ENCODE measurements at regions not wholly inside any gene's neighbourhood (a gene's known extent, or its start where the extent isn't known, plus 50 kb on each side); places are given as distances from the start of the nearest gene placed in this dataset.

GRCh38 chr22:48177631-48178030 is 1415.2 kb downstream of the TBC1D22A start:
- Histone ChIP-seq H3K36me3 (ENCODE audit: control insufficient read depth in 2 of 2, insufficient read depth in 2 of 2, low read length in 2 of 2) (no peaks in the 10 kb centered on the region), H3K9ac (ENCODE audit: low read depth in 1 of 2, low read length in 2 of 2) (no peak overlapping the region), H3K4me1 (ENCODE audit: control insufficient read depth in 2 of 2, insufficient read depth in 2 of 2, low read length in 2 of 2) (no peaks in the 10 kb centered on the region), H3K27ac (ENCODE audit: low read depth in 2 of 2, low read length in 2 of 2) (no peak overlapping the region), H3K27me3 (ENCODE audit: control insufficient read depth in 2 of 2, insufficient read depth in 2 of 2, low read length in 2 of 2) (no peaks in the 10 kb centered on the region), H3K4me3 (ENCODE audit: low read length in 2 of 2) (no peak overlapping the region), H3K9me3 (ENCODE audit: control insufficient read depth in 2 of 2, low read length in 2 of 2) (no peaks in the 10 kb centered on the region)

GRCh38 chr22:48175721-48176120 is 1413.3 kb downstream of the TBC1D22A start:
- Histone ChIP-seq H3K9me3 (ENCODE audit: control insufficient read depth in 2 of 2, low read length in 2 of 2) (no peaks in the 10 kb centered on the region), H3K9ac (ENCODE audit: low read depth in 1 of 2, low read length in 2 of 2) (no peak overlapping the region), H3K36me3 (ENCODE audit: control insufficient read depth in 2 of 2, insufficient read depth in 2 of 2, low read length in 2 of 2) (no peaks in the 10 kb centered on the region), H3K27ac (ENCODE audit: low read depth in 2 of 2, low read length in 2 of 2) (no peak overlapping the region), H3K4me3 (ENCODE audit: low read length in 2 of 2) (no peak overlapping the region), H3K4me1 (ENCODE audit: control insufficient read depth in 2 of 2, insufficient read depth in 2 of 2, low read length in 2 of 2) (no peaks in the 10 kb centered on the region), H3K27me3 (ENCODE audit: control insufficient read depth in 2 of 2, insufficient read depth in 2 of 2, low read length in 2 of 2) (no peaks in the 10 kb centered on the region)

- H3K4me1 ChIP-seq (ENCODE audit: control insufficient read depth in 2 of 2, insufficient read depth in 2 of 2, low read length in 2 of 2): no peaks in the 10 kb centered on the region
These were observed 1411.3 kb downstream of the TBC1D22A start for GRCh38 chr22:48173773-48174160.

GRCh38 chr22:48173061-48173772 is 1410.8 kb downstream of the TBC1D22A start:
- no peak overlapping the region for H3K27ac ChIP-seq (ENCODE audit: low read depth in 2 of 2, low read length in 2 of 2)

More at GRCh38 chr22:48173773-48174160, 1411.3 kb downstream of the TBC1D22A start:
- Histone ChIP-seq H3K9me3 (ENCODE audit: control insufficient read depth in 2 of 2, low read length in 2 of 2) (no peaks in the 10 kb centered on the region), H3K36me3 (ENCODE audit: control insufficient read depth in 2 of 2, insufficient read depth in 2 of 2, low read length in 2 of 2) (no peaks in the 10 kb centered on the region), H3K27me3 (ENCODE audit: control insufficient read depth in 2 of 2, insufficient read depth in 2 of 2, low read length in 2 of 2) (no peaks in the 10 kb centered on the region), H3K9ac (ENCODE audit: low read depth in 1 of 2, low read length in 2 of 2) (no peak overlapping the region), H3K4me3 (ENCODE audit: low read length in 2 of 2) (no peak overlapping the region), H3K27ac (ENCODE audit: low read depth in 2 of 2, low read length in 2 of 2) (no peak overlapping the region)

GRCh38 chr22:48171271-48171691 is 1408.8 kb downstream of the TBC1D22A start:
- Histone ChIP-seq H3K27ac (ENCODE audit: low read depth in 2 of 2, low read length in 2 of 2) (no peak overlapping the region), H3K36me3 (ENCODE audit: control insufficient read depth in 2 of 2, insufficient read depth in 2 of 2, low read length in 2 of 2) (no peaks in the 10 kb centered on the region), H3K4me1 (ENCODE audit: control insufficient read depth in 2 of 2, insufficient read depth in 2 of 2, low read length in 2 of 2) (no peaks in the 10 kb centered on the region), H3K4me3 (ENCODE audit: low read length in 2 of 2) (no peak overlapping the region), H3K27me3 (ENCODE audit: control insufficient read depth in 2 of 2, insufficient read depth in 2 of 2, low read length in 2 of 2) (no peaks in the 10 kb centered on the region), H3K9me3 (ENCODE audit: control insufficient read depth in 2 of 2, low read length in 2 of 2) (no peaks in the 10 kb centered on the region), H3K9ac (ENCODE audit: low read depth in 1 of 2, low read length in 2 of 2) (no peak overlapping the region)

More at GRCh38 chr22:48173061-48173772, 1410.8 kb downstream of the TBC1D22A start:
- Histone ChIP-seq H3K4me1 (ENCODE audit: control insufficient read depth in 2 of 2, insufficient read depth in 2 of 2, low read length in 2 of 2) (no peaks in the 10 kb centered on the region), H3K27me3 (ENCODE audit: control insufficient read depth in 2 of 2, insufficient read depth in 2 of 2, low read length in 2 of 2) (no peaks in the 10 kb centered on the region), H3K9me3 (ENCODE audit: control insufficient read depth in 2 of 2, low read length in 2 of 2) (no peaks in the 10 kb centered on the region), H3K4me3 (ENCODE audit: low read length in 2 of 2) (no peak overlapping the region), H3K36me3 (ENCODE audit: control insufficient read depth in 2 of 2, insufficient read depth in 2 of 2, low read length in 2 of 2) (no peaks in the 10 kb centered on the region), H3K9ac (ENCODE audit: low read depth in 1 of 2, low read length in 2 of 2) (no peak overlapping the region)

DNA sequence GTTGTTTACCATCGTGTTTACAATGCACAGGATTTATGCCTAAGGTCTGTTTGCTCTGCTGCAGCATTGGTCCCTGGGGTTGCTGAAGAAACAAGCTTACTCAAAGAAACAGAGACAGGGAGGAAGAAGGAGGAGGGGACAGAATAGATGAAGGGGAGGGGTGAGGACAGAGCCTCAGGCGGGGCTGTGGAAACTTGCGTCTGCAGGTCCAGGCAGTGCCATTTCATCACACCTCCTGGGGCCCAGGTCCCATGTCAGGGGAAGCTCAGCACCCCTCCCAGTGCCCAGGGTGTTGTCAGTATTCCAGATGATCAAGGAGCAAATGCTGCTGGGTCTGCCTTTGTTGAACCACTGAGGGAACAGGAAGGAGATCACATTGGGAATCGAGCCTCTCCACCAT is 1406.8 kb downstream of the TBC1D22A start:
- Histone ChIP-seq H3K27ac (ENCODE audit: low read depth in 2 of 2, low read length in 2 of 2) (no peak overlapping the region), H3K4me3 (ENCODE audit: low read length in 2 of 2) (no peak overlapping the region), H3K9ac (ENCODE audit: low read depth in 1 of 2, low read length in 2 of 2) (no peak overlapping the region), H3K4me1 (ENCODE audit: control insufficient read depth in 2 of 2, insufficient read depth in 2 of 2, low read length in 2 of 2) (no peaks in the 10 kb centered on the region), H3K9me3 (ENCODE audit: control insufficient read depth in 2 of 2, low read length in 2 of 2) (no peaks in the 10 kb centered on the region), H3K36me3 (ENCODE audit: control insufficient read depth in 2 of 2, insufficient read depth in 2 of 2, low read length in 2 of 2) (no peaks in the 10 kb centered on the region), H3K27me3 (ENCODE audit: control insufficient read depth in 2 of 2, insufficient read depth in 2 of 2, low read length in 2 of 2) (no peaks in the 10 kb centered on the region)

DNA sequence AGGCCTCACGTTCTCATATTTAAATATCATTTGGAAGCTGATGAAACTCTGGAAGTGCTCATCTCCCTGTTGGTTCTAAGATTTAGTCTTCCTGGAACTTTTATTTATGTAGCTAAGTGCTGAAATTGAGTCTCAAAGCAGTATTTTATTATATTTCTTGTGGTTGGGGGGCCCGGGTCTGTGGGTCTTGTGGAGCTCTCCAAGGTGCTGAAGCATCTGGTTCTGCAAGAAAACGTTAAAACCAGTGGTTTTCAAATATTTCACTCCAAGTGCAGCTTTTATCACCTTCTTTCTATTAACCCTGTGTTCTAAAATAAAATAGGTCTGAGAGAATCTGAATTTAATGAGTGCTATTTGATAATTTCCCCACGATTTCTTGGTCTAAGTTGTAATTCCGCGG is 1404.8 kb downstream of the TBC1D22A start:
- Histone ChIP-seq H3K9me3 (ENCODE audit: control insufficient read depth in 2 of 2, low read length in 2 of 2) (no peaks in the 10 kb centered on the region), H3K27ac (ENCODE audit: low read depth in 2 of 2, low read length in 2 of 2) (no peak overlapping the region), H3K36me3 (ENCODE audit: control insufficient read depth in 2 of 2, insufficient read depth in 2 of 2, low read length in 2 of 2) (no peaks in the 10 kb centered on the region), H3K27me3 (ENCODE audit: control insufficient read depth in 2 of 2, insufficient read depth in 2 of 2, low read length in 2 of 2) (no peaks in the 10 kb centered on the region), H3K9ac (ENCODE audit: low read depth in 1 of 2, low read length in 2 of 2) (no peak overlapping the region), H3K4me3 (ENCODE audit: low read length in 2 of 2) (no peak overlapping the region), H3K4me1 (ENCODE audit: control insufficient read depth in 2 of 2, insufficient read depth in 2 of 2, low read length in 2 of 2) (no peaks in the 10 kb centered on the region)

- no peak overlapping the region for H3K4me3 ChIP-seq (ENCODE audit: low read length in 2 of 2)
- no peaks in the 10 kb centered on the region for H3K9me3 ChIP-seq (ENCODE audit: control insufficient read depth in 2 of 2, low read length in 2 of 2)
- H3K27ac ChIP-seq (ENCODE audit: low read depth in 2 of 2, low read length in 2 of 2): no peak overlapping the region
- no peaks in the 10 kb centered on the region for H3K36me3 ChIP-seq (ENCODE audit: control insufficient read depth in 2 of 2, insufficient read depth in 2 of 2, low read length in 2 of 2)
- H3K27me3 ChIP-seq (ENCODE audit: control insufficient read depth in 2 of 2, insufficient read depth in 2 of 2, low read length in 2 of 2): no peaks in the 10 kb centered on the region
- H3K4me1 ChIP-seq (ENCODE audit: control insufficient read depth in 2 of 2, insufficient read depth in 2 of 2, low read length in 2 of 2): peaks cover 7 to 14% of the 10 kb centered on the region in 2 donors
- H3K9ac ChIP-seq (ENCODE audit: low read depth in 1 of 2, low read length in 2 of 2): no peak overlapping the region
These were observed 1398.8 kb downstream of the TBC1D22A start for GRCh38 chr22:48161298-48161697.

DNA sequence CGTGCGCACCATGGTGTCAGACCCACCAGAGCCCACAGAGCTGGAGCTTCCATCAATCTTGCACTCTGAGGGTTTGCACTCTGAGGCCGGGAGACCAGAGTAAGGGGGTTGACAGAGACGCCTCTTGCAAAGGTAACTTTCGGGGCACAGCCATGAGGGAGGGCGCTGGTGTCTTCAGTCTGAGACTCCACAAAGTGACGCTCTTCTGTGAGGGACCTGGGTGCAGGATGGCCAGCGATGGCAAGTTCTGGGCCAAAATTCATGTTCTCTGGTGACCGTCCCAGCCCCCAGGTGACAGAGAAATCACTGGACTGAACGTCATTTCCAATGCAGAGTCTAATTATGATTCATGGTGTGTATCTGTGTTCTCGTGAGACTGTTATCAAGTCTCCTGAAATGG is 1395.2 kb downstream of the TBC1D22A start:
- Histone ChIP-seq H3K4me1 (ENCODE audit: control insufficient read depth in 2 of 2, insufficient read depth in 2 of 2, low read length in 2 of 2) (peaks cover 12 to 26% of the 10 kb centered on the region in 2 donors), H3K36me3 (ENCODE audit: control insufficient read depth in 2 of 2, insufficient read depth in 2 of 2, low read length in 2 of 2) (no peaks in the 10 kb centered on the region), H3K27ac (ENCODE audit: low read depth in 2 of 2, low read length in 2 of 2) (no peak overlapping the region), H3K9ac (ENCODE audit: low read depth in 1 of 2, low read length in 2 of 2) (no peak overlapping the region), H3K9me3 (ENCODE audit: control insufficient read depth in 2 of 2, low read length in 2 of 2) (no peaks in the 10 kb centered on the region), H3K4me3 (ENCODE audit: low read length in 2 of 2) (no peak overlapping the region), H3K27me3 (ENCODE audit: control insufficient read depth in 2 of 2, insufficient read depth in 2 of 2, low read length in 2 of 2) (peaks cover 0 to 3% of the 10 kb centered on the region in 2 donors)

- Histone ChIP-seq H3K27me3 (ENCODE audit: control insufficient read depth in 2 of 2, insufficient read depth in 2 of 2, low read length in 2 of 2) (peaks cover 0 to 7% of the 10 kb centered on the region in 2 donors), H3K4me3 (ENCODE audit: low read length in 2 of 2) (no peak overlapping the region), H3K36me3 (ENCODE audit: control insufficient read depth in 2 of 2, insufficient read depth in 2 of 2, low read length in 2 of 2) (no peaks in the 10 kb centered on the region), H3K9me3 (ENCODE audit: control insufficient read depth in 2 of 2, low read length in 2 of 2) (no peaks in the 10 kb centered on the region), H3K4me1 (ENCODE audit: control insufficient read depth in 2 of 2, insufficient read depth in 2 of 2, low read length in 2 of 2) (peaks cover 12 to 26% of the 10 kb centered on the region in 2 donors), H3K27ac (ENCODE audit: low read depth in 2 of 2, low read length in 2 of 2) (peak overlapping the region; percentile 55 to 56), H3K9ac (ENCODE audit: low read depth in 1 of 2, low read length in 2 of 2) (no peak overlapping the region)
These were observed 1394.3 kb downstream of the TBC1D22A start for GRCh38 chr22:48156603-48157355.
